HG02970 (cell line): ENCODE measurements at regions not wholly inside any gene's neighbourhood (a gene's known extent, or its start where the extent isn't known, plus 50 kb on each side); places are given as distances from the start of the nearest gene placed in this dataset.

Source experiments
- ATAC-seq: cut with Tn5 transposase; IDR thresholded peaks from one replicate; pipeline ENCODE4 v1.9.1; 2021; ENCODE audit warnings: mild to moderate bottlenecking, moderate library complexity, moderate number of reproducible peaks; ENCODE audit not compliant: unreplicated experiment, low FRiP score

- no peak for ATAC-seq
Measured at GRCh38 chr21:16388291-16388690, 658.5 kb downstream of the USP25 start.

- ATAC-seq, result no peak
Measured at GRCh38 chr21:16388911-16389560, 659.3 kb downstream of the USP25 start.

GRCh38 chr21:16389643-16390042, 659.9 kb downstream of the USP25 start:
- no peak for ATAC-seq

- ATAC-seq, result no peak
Measured at GRCh38 chr21:16395285-16395684, 665.5 kb downstream of the USP25 start.

GRCh38 chr21:16402752-16403151, 673.0 kb downstream of the USP25 start:
- ATAC-seq, result no peak

- ATAC-seq, result no peak
Measured at GRCh38 chr21:16404776-16405175, 675.0 kb downstream of the USP25 start.

- no peak for ATAC-seq
Measured at GRCh38 chr21:16406355-16406754, 676.6 kb downstream of the USP25 start.

- ATAC-seq, result no peak
Measured at GRCh38 chr21:16407403-16408240, 677.8 kb downstream of the USP25 start.

GRCh38 chr21:16408280-16408679, 678.5 kb downstream of the USP25 start:
- ATAC-seq, result no peak

GRCh38 chr21:16409352-16409751, 679.6 kb downstream of the USP25 start:
- no peak for ATAC-seq

- ATAC-seq, result no peak
Measured at GRCh38 chr21:16418226-16418625, 688.4 kb downstream of the USP25 start.

GRCh38 chr21:16418642-16419041, 688.9 kb downstream of the USP25 start:
- no peak for ATAC-seq

GRCh38 chr21:16419188-16419921, 689.6 kb downstream of the USP25 start:
- no peak for ATAC-seq

GRCh38 chr21:16420031-16420724, 690.4 kb downstream of the USP25 start:
- no peak for ATAC-seq

GRCh38 chr21:16421007-16421406, 691.2 kb downstream of the USP25 start:
- no peak for ATAC-seq

GRCh38 chr21:16421965-16422364, 692.2 kb downstream of the USP25 start:
- no peak for ATAC-seq

- no peak for ATAC-seq
Measured at GRCh38 chr21:16422702-16423101, 692.9 kb downstream of the USP25 start.

- ATAC-seq, result no peak
Measured at GRCh38 chr21:16423921-16424320, 694.1 kb downstream of the USP25 start.

GRCh38 chr21:16424331-16424751, 694.6 kb downstream of the USP25 start:
- no peak for ATAC-seq

- ATAC-seq, result no peak
Measured at GRCh38 chr21:16425376-16425775, 695.6 kb downstream of the USP25 start.

GRCh38 chr21:16426936-16427335, 697.2 kb downstream of the USP25 start:
- no peak for ATAC-seq
